ENCODE measurements at regions not wholly inside any gene's neighbourhood (a gene's known extent, or its start where the extent isn't known, plus 50 kb on each side); places are given as distances from the start of the nearest gene placed in this dataset.
A peak's percentile ranks its signal among the peaks of the same experiment; 100 is the strongest.

DNA sequence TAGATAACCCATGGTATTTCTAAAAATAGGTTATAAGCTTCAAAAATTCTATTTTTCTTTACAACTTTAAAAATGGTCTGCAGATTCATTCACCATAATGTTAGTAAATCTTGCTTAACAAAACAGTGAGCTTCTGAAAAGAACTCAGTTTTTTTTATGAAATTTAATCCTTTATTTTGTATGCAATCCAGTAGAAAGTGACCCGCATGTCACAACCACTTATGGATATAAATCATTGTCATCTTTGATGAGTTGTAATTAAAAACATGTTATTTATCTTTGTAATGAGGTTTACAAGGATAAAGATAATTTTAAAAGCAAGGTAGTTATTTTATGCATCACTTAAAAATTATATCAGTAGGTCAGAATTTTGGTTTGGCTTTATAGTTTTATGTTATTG lies 173.5 kb upstream of the SEMA3A start:
- no peak for DNase-seq (ENCODE audit: low read depth)
- TF ChIP-seq, protein P1, sequence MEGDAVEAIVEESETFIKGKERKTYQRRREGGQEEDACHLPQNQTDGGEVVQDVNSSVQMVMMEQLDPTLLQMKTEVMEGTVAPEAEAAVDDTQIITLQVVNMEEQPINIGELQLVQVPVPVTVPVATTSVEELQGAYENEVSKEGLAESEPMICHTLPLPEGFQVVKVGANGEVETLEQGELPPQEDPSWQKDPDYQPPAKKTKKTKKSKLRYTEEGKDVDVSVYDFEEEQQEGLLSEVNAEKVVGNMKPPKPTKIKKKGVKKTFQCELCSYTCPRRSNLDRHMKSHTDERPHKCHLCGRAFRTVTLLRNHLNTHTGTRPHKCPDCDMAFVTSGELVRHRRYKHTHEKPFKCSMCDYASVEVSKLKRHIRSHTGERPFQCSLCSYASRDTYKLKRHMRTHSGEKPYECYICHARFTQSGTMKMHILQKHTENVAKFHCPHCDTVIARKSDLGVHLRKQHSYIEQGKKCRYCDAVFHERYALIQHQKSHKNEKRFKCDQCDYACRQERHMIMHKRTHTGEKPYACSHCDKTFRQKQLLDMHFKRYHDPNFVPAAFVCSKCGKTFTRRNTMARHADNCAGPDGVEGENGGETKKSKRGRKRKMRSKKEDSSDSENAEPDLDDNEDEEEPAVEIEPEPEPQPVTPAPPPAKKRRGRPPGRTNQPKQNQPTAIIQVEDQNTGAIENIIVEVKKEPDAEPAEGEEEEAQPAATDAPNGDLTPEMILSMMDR (conservative IDR thresholded peaks at IDR 0.05; ENCODE audit: control insufficient read depth, insufficient read depth, low read depth, low read length), result no peak

DNA sequence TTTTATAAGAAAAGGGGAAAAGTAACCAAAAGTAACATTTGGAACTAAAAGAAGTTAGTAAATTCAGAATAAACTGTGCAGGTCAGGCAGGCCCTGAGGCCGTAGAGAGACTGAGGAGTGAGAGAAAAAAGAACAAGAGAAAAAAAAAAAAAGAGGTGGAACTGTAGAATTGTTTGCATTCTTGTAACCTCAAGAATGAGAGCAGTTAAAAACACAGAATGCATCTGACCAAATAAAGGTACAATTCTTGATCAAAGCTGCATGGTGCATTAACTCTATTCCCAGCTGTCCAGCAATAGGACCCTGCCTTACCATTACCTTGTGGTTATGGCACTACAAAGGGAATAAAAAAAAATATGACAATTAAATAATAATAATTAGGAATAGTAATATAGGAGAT lies 170.1 kb upstream of the SEMA3A start:
- TF ChIP-seq, protein P1 (conservative IDR thresholded peaks at IDR 0.05; ENCODE audit: control insufficient read depth, insufficient read depth, low read depth, low read length), result no peak
- DNase-seq (ENCODE audit: low read depth), result no peak
- H3K4me3 ChIP-seq (ENCODE audit: control insufficient read depth, low read depth, low read length), result no peak overlapping the region

More for the DNA sequence above, 173.5 kb upstream of the SEMA3A start:
- no peak overlapping the region for H3K4me3 ChIP-seq (ENCODE audit: control insufficient read depth, low read depth, low read length)

DNA sequence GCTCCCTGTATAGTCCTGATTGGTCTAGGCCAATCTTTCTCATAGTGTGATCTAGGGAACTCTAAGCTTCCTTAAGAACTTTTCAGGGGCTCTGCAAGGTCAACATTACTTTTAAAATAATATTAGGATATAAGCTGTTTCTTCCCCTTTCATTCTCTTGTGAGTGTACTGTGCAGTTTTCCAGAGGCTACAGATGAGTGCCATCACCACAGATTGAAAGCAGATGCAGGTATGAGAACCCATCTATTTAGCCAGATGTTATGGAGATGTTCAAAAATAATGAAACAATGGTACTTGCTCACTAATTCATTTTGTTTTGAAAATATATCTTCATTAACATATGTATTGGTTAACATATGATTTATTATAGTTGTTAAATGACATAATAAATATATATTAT lies 169.2 kb upstream of the SEMA3A start:
- TF ChIP-seq, protein P1 (conservative IDR thresholded peaks at IDR 0.05; ENCODE audit: control insufficient read depth, insufficient read depth, low read depth, low read length), result no peak
- DNase-seq (ENCODE audit: low read depth), result peak; percentile 38
- no peak overlapping the region for H3K4me3 ChIP-seq (ENCODE audit: control insufficient read depth, low read depth, low read length)

DNA sequence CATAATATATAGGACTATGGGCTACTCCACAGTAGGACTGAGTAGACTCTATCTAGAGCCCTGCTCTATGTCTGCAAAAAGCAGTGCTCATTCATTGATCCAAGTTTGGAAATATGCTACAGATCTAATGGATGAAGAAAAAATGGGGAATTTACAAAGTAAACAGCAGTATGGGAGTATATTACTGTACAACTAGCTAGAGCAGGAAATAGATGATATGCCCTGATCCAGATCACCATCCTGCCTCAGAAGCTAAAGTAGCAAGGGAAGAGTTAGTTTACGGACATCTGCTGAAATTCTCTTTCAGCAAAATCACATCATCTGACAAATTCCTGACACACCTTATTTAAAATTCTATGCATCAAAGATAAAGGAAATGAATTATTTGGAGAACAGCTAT lies 168.2 kb upstream of the SEMA3A start:
- TF ChIP-seq, protein P1 (conservative IDR thresholded peaks at IDR 0.05; ENCODE audit: control insufficient read depth, insufficient read depth, low read depth, low read length), result no peak
- DNase-seq (ENCODE audit: low read depth), result no peak
- H3K4me3 ChIP-seq (ENCODE audit: control insufficient read depth, low read depth, low read length), result no peak overlapping the region

DNA sequence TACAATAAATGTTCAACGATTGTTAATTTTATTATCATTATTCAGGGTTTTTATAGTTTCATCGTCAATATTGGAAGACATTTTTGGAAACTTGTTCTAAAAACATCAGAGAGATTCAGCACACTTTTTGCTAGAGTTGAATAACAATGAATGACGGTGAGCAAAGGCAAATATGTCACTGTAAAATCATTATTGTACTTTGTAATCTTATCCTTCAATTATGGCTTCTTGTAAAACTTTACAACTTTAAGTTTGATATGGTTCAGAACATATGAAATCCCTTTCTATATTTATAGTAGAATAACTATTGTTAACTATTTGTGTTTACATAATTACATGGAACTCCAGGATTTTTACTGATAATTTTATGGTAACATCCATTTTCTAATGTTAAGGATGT lies 167.8 kb upstream of the SEMA3A start:
- no peak for DNase-seq (ENCODE audit: low read depth)
- TF ChIP-seq, protein P1 (conservative IDR thresholded peaks at IDR 0.05; ENCODE audit: control insufficient read depth, insufficient read depth, low read depth, low read length), result no peak
- H3K4me3 ChIP-seq (ENCODE audit: control insufficient read depth, low read depth, low read length), result no peak overlapping the region

DNA sequence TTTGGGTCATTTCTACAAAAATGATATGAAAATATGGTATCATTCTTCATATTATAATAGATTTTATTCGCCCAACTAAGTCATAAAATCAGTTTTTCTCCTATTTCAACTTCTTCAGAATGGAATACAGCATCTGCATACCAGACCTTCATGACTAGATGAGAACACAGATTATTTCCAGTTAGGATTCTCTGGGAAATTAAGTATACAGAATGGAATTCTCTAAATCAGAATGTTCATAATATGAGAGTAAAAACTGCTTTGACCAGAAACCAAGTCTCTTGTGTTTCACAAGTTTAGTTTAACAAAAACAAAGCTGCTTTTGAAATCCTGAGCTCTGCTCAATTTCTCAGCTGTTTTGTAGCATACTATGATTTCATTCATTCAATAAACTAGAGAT lies 160.3 kb upstream of the SEMA3A start:
- TF ChIP-seq, protein P1 (conservative IDR thresholded peaks at IDR 0.05; ENCODE audit: control insufficient read depth, insufficient read depth, low read depth, low read length), result no peak
- DNase-seq (ENCODE audit: low read depth), result no peak
- H3K4me3 ChIP-seq (ENCODE audit: control insufficient read depth, low read depth, low read length), result no peak overlapping the region

DNA sequence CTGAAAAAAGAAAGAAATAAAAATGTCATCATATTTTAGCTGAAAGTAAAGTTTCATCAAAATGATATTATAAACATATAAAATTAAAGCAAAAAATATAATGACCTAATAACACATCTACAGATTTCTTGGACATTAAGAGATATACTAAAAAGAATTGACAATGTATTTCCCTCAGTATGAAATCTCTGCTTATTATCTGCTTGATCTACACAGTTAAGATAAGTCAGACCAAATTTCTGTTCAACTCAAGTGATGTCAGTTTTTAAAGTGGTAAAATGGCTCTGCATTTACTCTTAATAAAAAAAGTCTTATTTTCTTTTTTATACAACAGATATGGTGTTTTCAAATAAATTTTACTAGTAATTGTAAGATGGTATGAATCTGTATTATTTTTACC lies 159.4 kb upstream of the SEMA3A start:
- TF ChIP-seq, protein P1 (conservative IDR thresholded peaks at IDR 0.05; ENCODE audit: control insufficient read depth, insufficient read depth, low read depth, low read length), result no peak
- DNase-seq (ENCODE audit: low read depth), result no peak
- H3K4me3 ChIP-seq (ENCODE audit: control insufficient read depth, low read depth, low read length), result no peak overlapping the region

Data from fibroblast of mammary gland (primary cell).